Tibial artery (tissue), 4 donors: ENCODE measurements at regions not wholly inside any gene's neighbourhood (a gene's known extent, or its start where the extent isn't known, plus 50 kb on each side); places are given as distances from the start of the nearest gene placed in this dataset.

Experiments used
- DNase-seq, 2 donors: peaks; one replicate each; pipeline ENCODE4 v3.0.0-alpha.2; 2019
- H3K27ac ChIP-seq, 2 donors: fragments of 200-600 bp; sonication (generic) in 1 of 2; 1 replicate in 1 of 2; 2 replicates in 1 of 2; pipeline ENCODE4 v1.5.1; 2018 to 2019; ENCODE audit warnings: mild to moderate bottlenecking in 1 of 2
- H3K27me3 ChIP-seq, 2 donors: fragments of 200-600 bp; sonication (generic) in 1 of 2; one replicate each; pipeline versions ENCODE4 v1.5.1 to v1.6.0; 2016 to 2019
- H3K36me3 ChIP-seq, 3 donors: fragments of 200-600 bp; sonication (generic) in 2 of 3; one replicate each; pipeline ENCODE4 v1.5.1; 2016 to 2019; ENCODE audit warnings: mild to moderate bottlenecking in 2 of 3
- H3K4me1 ChIP-seq, 4 donors: fragments of 200-600 bp; sonication (generic) in 2 of 4; 1 replicate in 3 of 4; 2 replicates in 1 of 4; pipeline ENCODE4 v1.5.1; 2016 to 2019
- H3K4me3 ChIP-seq, 2 donors: fragments of 200-600 bp; sonication (generic) in 1 of 2; 1 replicate in 1 of 2; 2 replicates in 1 of 2; pipeline ENCODE4 v1.5.1; 2018 to 2019; ENCODE audit warnings: mild to moderate bottlenecking in 2 of 2
- H3K9me3 ChIP-seq, 3 donors: fragments of 200-600 bp; sonication (generic) in 1 of 3; one replicate each; pipeline ENCODE4 v1.5.1; 2016 to 2019
- intact Hi-C: fragments of 100-400 bp; cut with DNase I; formaldehyde crosslinking; loops from one replicate; pipeline ENCODE4 v1.15.0; 2023; ENCODE audit warnings: low total_unique reads
- TF ChIP-seq, protein P1 (sequence below), 2 experiments: fragments of 200-600 bp in 1 of 2; fragments of 450-650 bp in 1 of 2; IDR thresholded peaks; one replicate each; pipeline ENCODE4 v1.5.1; 2017 to 2019; ENCODE audit warnings: antibody characterized with exemption in 2 of 2, mild to moderate bottlenecking in 1 of 2, moderate library complexity in 1 of 2

DNA sequence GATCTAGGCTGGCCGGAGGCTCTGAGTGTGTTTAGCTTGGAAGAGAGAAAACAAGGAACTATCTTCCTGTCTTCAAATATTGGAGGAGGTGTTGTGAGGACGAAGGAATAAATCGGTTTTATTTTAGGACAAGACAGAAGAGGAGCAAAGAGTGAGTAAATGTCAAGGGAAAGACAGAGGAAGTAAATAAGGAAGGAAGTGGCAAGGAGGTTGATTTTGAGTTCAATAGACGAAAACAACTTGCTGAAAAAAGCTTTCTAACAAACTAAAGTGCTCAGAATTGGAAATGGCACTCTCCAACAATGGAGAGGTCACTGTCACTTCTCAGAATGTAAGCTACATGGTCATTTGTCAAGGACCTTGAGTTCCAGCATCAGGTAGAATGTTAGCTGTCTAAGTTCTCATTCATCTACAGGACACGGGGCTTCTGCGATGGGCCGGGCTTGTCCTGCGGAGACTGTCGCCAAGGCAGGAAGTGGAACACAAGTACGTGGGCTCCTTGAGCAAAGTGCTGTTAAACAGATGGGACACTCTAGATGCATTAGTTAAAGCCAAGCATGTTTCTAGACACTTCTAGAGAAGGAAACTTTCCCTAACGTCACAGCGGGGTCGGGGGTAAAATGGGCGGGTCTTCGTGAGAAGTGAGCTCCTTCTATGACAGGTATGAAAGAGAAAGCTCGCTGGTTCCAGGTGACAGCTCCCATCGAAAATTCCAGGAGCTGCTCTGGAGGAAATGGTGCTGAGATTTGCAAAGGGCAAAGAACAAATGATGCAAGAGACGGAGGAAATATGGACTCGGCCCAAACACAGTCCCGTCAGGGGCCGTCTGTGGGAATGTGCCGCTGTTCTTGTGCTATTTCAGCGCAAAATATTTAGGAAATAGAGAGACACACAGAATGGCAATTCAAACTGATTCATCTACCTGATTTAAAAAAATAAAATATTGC is 103.9 kb upstream of the UBL3 start:
- intact Hi-C loops, result no loop called here
- H3K27me3 ChIP-seq, result peaks cover 0 to 22% of the 10 kb centered on the region in 2 donors
- H3K36me3 ChIP-seq, result no peaks in the 10 kb centered on the region
- H3K4me3 ChIP-seq, result no peak overlapping the region
- TF ChIP-seq, protein P1, sequence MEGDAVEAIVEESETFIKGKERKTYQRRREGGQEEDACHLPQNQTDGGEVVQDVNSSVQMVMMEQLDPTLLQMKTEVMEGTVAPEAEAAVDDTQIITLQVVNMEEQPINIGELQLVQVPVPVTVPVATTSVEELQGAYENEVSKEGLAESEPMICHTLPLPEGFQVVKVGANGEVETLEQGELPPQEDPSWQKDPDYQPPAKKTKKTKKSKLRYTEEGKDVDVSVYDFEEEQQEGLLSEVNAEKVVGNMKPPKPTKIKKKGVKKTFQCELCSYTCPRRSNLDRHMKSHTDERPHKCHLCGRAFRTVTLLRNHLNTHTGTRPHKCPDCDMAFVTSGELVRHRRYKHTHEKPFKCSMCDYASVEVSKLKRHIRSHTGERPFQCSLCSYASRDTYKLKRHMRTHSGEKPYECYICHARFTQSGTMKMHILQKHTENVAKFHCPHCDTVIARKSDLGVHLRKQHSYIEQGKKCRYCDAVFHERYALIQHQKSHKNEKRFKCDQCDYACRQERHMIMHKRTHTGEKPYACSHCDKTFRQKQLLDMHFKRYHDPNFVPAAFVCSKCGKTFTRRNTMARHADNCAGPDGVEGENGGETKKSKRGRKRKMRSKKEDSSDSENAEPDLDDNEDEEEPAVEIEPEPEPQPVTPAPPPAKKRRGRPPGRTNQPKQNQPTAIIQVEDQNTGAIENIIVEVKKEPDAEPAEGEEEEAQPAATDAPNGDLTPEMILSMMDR (IDR thresholded peaks at IDR 0.05), result no peak
- no peak for DNase-seq
- H3K4me1 ChIP-seq, result no peaks in the 10 kb centered on the region
- H3K9me3 ChIP-seq, result no peaks in the 10 kb centered on the region
- H3K27ac ChIP-seq, result no peak overlapping the region

DNA sequence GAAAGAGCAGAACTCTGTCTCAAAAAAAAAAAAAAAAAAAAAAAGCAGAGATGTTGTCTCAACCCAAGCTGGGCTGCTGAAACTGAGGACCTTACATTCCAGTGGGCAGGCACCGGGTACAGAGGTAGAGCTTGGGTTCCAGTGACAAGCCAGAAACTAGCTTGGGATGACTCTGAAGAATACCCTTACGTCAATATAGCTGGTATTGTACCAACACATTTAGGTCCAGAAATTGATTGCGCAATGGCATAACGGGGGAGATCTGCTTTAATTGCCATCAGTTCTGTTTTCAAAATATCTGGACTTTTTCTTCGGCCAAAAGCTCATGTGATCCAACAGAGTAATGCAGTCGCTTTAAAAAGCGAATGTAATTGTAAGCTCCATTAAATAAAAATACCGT is 103.1 kb upstream of the UBL3 start:
- no peaks in the 10 kb centered on the region for H3K4me1 ChIP-seq
- no peaks in the 10 kb centered on the region for H3K9me3 ChIP-seq
- H3K27ac ChIP-seq, result no peak overlapping the region
- TF ChIP-seq, protein P1 (IDR thresholded peaks at IDR 0.05), result no peak
- intact Hi-C loops, result no loop called here
- peaks cover 0 to 22% of the 10 kb centered on the region in 2 donors for H3K27me3 ChIP-seq
- no peak for DNase-seq
- H3K36me3 ChIP-seq, result no peaks in the 10 kb centered on the region
- no peak overlapping the region for H3K4me3 ChIP-seq

DNA sequence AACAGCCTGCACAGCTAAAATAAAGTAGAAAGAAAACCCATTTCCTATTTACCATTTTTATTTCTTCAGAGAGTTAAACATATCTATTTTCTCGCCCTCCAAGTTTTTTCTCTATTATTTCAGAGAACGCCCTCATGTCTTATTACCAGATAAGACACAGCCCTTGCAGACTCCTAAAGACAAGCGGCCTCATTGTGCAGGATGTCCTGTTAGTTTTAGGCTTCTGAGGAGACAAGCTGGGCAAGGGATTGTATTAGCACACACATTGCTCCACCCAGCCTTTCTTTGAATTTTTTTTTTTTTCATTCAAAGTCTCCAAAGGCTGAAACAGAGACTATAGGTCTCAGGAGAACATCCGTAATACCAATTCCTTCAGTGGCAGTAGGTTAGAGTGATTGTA is 101.8 kb upstream of the UBL3 start:
- Histone ChIP-seq H3K4me1 (no peaks in the 10 kb centered on the region), H3K36me3 (no peaks in the 10 kb centered on the region), H3K27ac (no peak overlapping the region), H3K27me3 (peaks cover 0 to 22% of the 10 kb centered on the region in 2 donors), H3K4me3 (no peak overlapping the region), H3K9me3 (no peaks in the 10 kb centered on the region)
- TF ChIP-seq, protein P1 (IDR thresholded peaks at IDR 0.05), result no peak
- intact Hi-C loops, result no loop called here
- DNase-seq, result no peak

DNA sequence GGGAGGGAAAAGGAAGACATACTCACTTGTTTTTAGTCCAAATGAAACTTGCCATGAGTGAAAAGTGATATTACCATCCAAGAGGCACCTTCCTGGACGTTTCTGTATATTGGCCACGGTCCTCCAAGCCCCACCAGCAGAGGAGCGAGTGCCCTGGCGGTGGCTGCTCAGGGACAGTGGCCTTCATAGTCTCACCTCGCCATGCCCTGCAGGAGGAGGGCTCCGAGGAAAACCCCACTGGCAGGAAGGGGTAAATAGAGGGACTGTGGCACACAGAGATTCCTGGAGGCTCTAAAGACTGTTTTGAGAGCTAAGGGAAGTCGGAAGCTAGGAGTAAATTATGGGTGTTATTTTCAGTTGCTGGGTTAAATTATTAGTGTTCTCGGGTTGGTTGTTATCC is 98.4 kb upstream of the UBL3 start:
- H3K27me3 ChIP-seq, result peaks cover 0 to 6% of the 10 kb centered on the region in 2 donors
- H3K4me3 ChIP-seq, result no peak overlapping the region
- intact Hi-C loops, result no loop called here
- no peak overlapping the region for H3K27ac ChIP-seq
- H3K4me1 ChIP-seq, result no peaks in the 10 kb centered on the region
- no peaks in the 10 kb centered on the region for H3K36me3 ChIP-seq
- TF ChIP-seq, protein P1 (IDR thresholded peaks at IDR 0.05), result no peak
- DNase-seq, result no peak
- H3K9me3 ChIP-seq, result no peaks in the 10 kb centered on the region

DNA sequence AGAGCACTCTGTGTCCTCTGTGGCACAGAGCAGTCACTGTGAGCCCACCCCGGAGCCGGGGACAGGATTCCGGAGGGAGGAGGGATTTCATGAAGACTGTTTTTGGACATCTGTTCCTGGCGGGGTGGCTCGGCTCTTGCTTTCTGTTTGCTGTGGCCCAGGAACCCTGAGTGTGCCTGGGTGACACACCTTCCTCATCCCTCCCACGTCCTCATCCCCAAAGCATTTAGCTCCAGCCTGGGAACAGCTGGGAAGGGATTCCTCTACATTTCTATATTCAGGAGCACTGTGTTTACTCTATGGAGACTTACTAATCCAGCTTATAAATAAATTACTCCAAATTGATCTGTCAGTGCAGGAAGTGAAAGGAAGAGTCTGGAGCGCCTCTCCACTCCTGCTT is 97.8 kb upstream of the UBL3 start:
- peaks cover 0 to 6% of the 10 kb centered on the region in 2 donors for H3K27me3 ChIP-seq

More for the DNA sequence above, 97.8 kb upstream of the UBL3 start:
- H3K9me3 ChIP-seq, result no peaks in the 10 kb centered on the region
- no peak overlapping the region for H3K4me3 ChIP-seq
- intact Hi-C loops, result no loop called here
- no peak overlapping the region for H3K27ac ChIP-seq
- DNase-seq, result no peak
- TF ChIP-seq, protein P1 (IDR thresholded peaks at IDR 0.05), result no peak
- H3K4me1 ChIP-seq, result no peaks in the 10 kb centered on the region
- H3K36me3 ChIP-seq, result no peaks in the 10 kb centered on the region
